Pancreas (tissue), 10 donors: ENCODE measurements at regions not wholly inside any gene's neighbourhood (a gene's known extent, or its start where the extent isn't known, plus 50 kb on each side); places are given as distances from the start of the nearest gene placed in this dataset.
"Not testable (repeated sequence)": the region's sequence is repeated elsewhere in the genome, so short reads cannot be mapped to it uniquely, and the experiment has no call there.

ENCODE experiments used
- ATAC-seq, 4 donors: fragments of 200-7000 bp; cut with Tn5 transposase; one replicate each; pipeline versions ENCODE4 v1.8.0 to v1.9.1; 2020; ENCODE audit warnings: mild to moderate bottlenecking in 4 of 4, moderate library complexity in 4 of 4
- DNase-seq, 6 donors: peaks; one replicate each; pipeline ENCODE4 v3.0.0-alpha.2; 2020
- FAIRE-seq: peaks from 2 replicates; lab custom pipeline; 2012; peaks lifted over from hg19 to GRCh38; lab: Jason Lieb, UNC
- H3K27ac ChIP-seq, 4 donors: fragments of 200-600 bp; sonication (generic); 1 replicate in 3 of 4; 2 replicates in 1 of 4; pipeline versions ENCODE4 v1.5.0 to v1.8.0; 2020
- H3K27me3 ChIP-seq, 4 donors: fragments of 200-600 bp; one replicate each; pipeline ENCODE4 v1.8.0; 2021
- H3K36me3 ChIP-seq, 3 donors: fragments of 200-600 bp; sonication (generic) in 1 of 3; one replicate each; pipeline versions ENCODE4 v1.5.0 to v1.8.0; 2020 to 2021
- H3K4me1 ChIP-seq, 3 donors: fragments of 200-600 bp; one replicate each; pipeline ENCODE4 v1.8.0; 2021
- H3K4me3 ChIP-seq, 4 donors: fragments of 200-600 bp; sonication (generic) in 2 of 4; one replicate each; pipeline versions ENCODE4 v1.5.0 to v1.8.0; 2020 to 2021
- H3K9me3 ChIP-seq, 4 donors: fragments of 200-600 bp; one replicate each; pipeline ENCODE4 v1.8.0; 2021
- CTCF ChIP-seq, 4 donors: fragments of 200-600 bp; sonication (generic) in 3 of 4; IDR thresholded peaks; one replicate each; pipeline versions ENCODE4 v1.5.0 to v1.8.0; 2021; ENCODE audit warnings: antibody characterized with exemption in 4 of 4
- whole genome bisulfite sequencing, 2 donors: extraction: QIAGEN DNeasy Blood & Tissue Kit; methylation state at CpG; one replicate each; pipeline ENCODE4 v1.1.7; 2013; 5-methylcytosine and 5-hydroxymethylcytosine counted together
- intact Hi-C, 3 donors: fragments of 100-400 bp; cut with DNase I; formaldehyde crosslinking; loops; one replicate each; pipeline versions ENCODE4 v1.11.1 to v1.14.2; 2022
- donor health status: healthy with polysubstance abuse.
- donor health status: DM: no; HTN: no; CAD: no; lungs with moderate emphysema.
- donor health status: DM: no; HTN: no; CAD: no.
- donor health status: control.
- donor health status: control.
- donor health status: Bipolar disorder and iron deficiency.
- donor health status: DM: yes; HTN: yes; CAD: no.
- donor health status: DM: no; HTN: no; CAD: no.
- donor health status: DM: no; HTN: no; CAD: no.
- donor health status: DM: yes; HTN: yes; CAD: no.

GRCh38 chr6:118718297-118718696 lies 66.9 kb upstream of the CEP85L start:
- 79 to 85% methylated on average over 4 of the region's 4 CpGs for WGBS, 2 donors
- no peak for FAIRE-seq
- Histone ChIP-seq H3K4me3 (no peak overlapping the region), H3K9me3 (no peaks in the 10 kb centered on the region), H3K27me3 (no peaks in the 10 kb centered on the region), H3K27ac (no peak overlapping the region), H3K4me1 (no peaks in the 10 kb centered on the region), H3K36me3 (no peaks in the 10 kb centered on the region)
- no peak for DNase-seq
- intact Hi-C loops, result no loop called here
- ATAC-seq, result no peak
- TF ChIP-seq CTCF (IDR thresholded peaks at IDR 0.05), result no peak

GRCh38 chr6:118717106-118717505 lies 65.7 kb upstream of the CEP85L start:
- intact Hi-C loops, result no loop called here
- Histone ChIP-seq H3K36me3 (no peaks in the 10 kb centered on the region), H3K27ac (no peak overlapping the region), H3K4me3 (no peak overlapping the region), H3K4me1 (no peaks in the 10 kb centered on the region), H3K27me3 (no peaks in the 10 kb centered on the region), H3K9me3 (no peaks in the 10 kb centered on the region)
- TF ChIP-seq CTCF (IDR thresholded peaks at IDR 0.05), result no peak
- 92 to 94% methylated on average over 13 of the region's 13 CpGs for WGBS, 2 donors
- ATAC-seq, result no peak
- no peak for FAIRE-seq
- no peak for DNase-seq

DNA sequence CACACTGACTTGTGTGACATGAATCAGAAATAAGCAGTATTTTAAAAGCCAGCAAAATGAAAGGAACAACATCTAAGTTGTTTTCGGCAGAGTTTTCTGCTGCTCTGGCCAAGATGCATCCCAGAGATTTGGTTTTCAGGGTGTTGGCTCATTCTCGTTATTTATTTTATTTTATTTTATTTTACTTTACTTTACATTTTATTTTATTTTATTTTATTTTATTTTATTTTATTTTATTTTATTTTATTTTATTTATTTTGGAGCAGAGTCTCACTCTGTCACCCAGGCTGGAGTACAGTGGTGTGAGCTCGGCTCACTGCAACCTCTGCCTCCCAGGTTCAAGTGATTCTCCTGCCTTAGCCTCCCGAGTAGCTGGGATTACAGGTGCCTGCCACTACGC lies 64.5 kb upstream of the CEP85L start:
- H3K9me3 ChIP-seq, DNase-seq, intact Hi-C loops, H3K4me3 ChIP-seq, ATAC-seq, H3K27me3 ChIP-seq, H3K27ac ChIP-seq, H3K4me1 ChIP-seq, H3K36me3 ChIP-seq, FAIRE-seq: not testable (repeated sequence)
- 89 to 94% methylated on average over 5 of the region's 5 CpGs for WGBS, 2 donors

- no peak for DNase-seq
- no peak for TF ChIP-seq CTCF (IDR thresholded peaks at IDR 0.05)
- FAIRE-seq, result no peak
- Histone ChIP-seq H3K9me3 (no peaks in the 10 kb centered on the region), H3K27me3 (no peaks in the 10 kb centered on the region), H3K36me3 (no peaks in the 10 kb centered on the region), H3K4me3 (no peak overlapping the region), H3K4me1 (peaks cover 0 to 4% (median under 1%) of the 10 kb centered on the region in 3 donors), H3K27ac (no peak overlapping the region)
- intact Hi-C loops, result no loop called here
- ATAC-seq, result no peak
- 87 to 93% methylated on average over 2 of the region's 2 CpGs for WGBS, 2 donors
Measured at GRCh38 chr6:118715376-118715775, 64.0 kb upstream of the CEP85L start.

- ATAC-seq (no peak), FAIRE-seq (no peak), DNase-seq (no peak)
- Histone ChIP-seq H3K36me3 (no peaks in the 10 kb centered on the region), H3K27me3 (no peaks in the 10 kb centered on the region), H3K4me1 (peaks cover 4 to 10% (median 7%) of the 10 kb centered on the region in 3 donors), H3K27ac (no peak overlapping the region), H3K9me3 (no peaks in the 10 kb centered on the region), H3K4me3 (no peak overlapping the region)
- no peak for TF ChIP-seq CTCF (IDR thresholded peaks at IDR 0.05)
- intact Hi-C loops, result no loop called here
- 75 to 79% methylated on average over 3 of the region's 3 CpGs for WGBS, 2 donors
Measured at GRCh38 chr6:118714756-118715155, 63.4 kb upstream of the CEP85L start.
